Fibroblast of lung (primary cell): ENCODE measurements at regions not wholly inside any gene's neighbourhood (a gene's known extent, or its start where the extent isn't known, plus 50 kb on each side); places are given as distances from the start of the nearest gene placed in this dataset.

ENCODE experiments used
- DNase-seq, 2 donors: peaks; one replicate each; pipeline versions ENCODE4 v3.0.0 to v3.0.0-alpha.2; 2010; ENCODE audit warnings: low read depth in 2 of 2
- H2AFZ ChIP-seq: 2 replicates; pipeline ENCODE4 v1.5.1; 2012; ENCODE audit warnings: low read length, control low read depth, inconsistent platforms
- H3K27ac ChIP-seq: 2 replicates; pipeline ENCODE4 v1.5.1; 2011; ENCODE audit warnings: low read length, control low read depth; ENCODE audit not compliant: insufficient read depth
- H3K27me3 ChIP-seq: 2 replicates; pipeline ENCODE4 v1.5.1; 2011; ENCODE audit warnings: mild to moderate bottlenecking, low read length; ENCODE audit not compliant: control insufficient read depth, insufficient read depth
- H3K36me3 ChIP-seq: 2 replicates; pipeline ENCODE4 v1.5.1; 2011; ENCODE audit warnings: low read length; ENCODE audit not compliant: control insufficient read depth, insufficient read depth
- H3K4me1 ChIP-seq: 2 replicates; pipeline ENCODE4 v1.5.1; 2011; ENCODE audit warnings: low read length; ENCODE audit not compliant: control insufficient read depth, insufficient read depth; ENCODE audit errors: extremely low read depth
- H3K4me2 ChIP-seq: 2 replicates; pipeline ENCODE4 v1.5.1; 2011; ENCODE audit warnings: low read length, control low read depth; ENCODE audit not compliant: insufficient read depth; ENCODE audit errors: extremely low read depth
- H3K4me3 ChIP-seq, 4 experiments: fragments of 200-600 bp in 1 of 4; sonication (generic) in 1 of 4; replicated peaks in 1 of 4; 2 replicates each; pipeline ENCODE4 v1.5.1; 2011 to 2016; ENCODE audit warnings: low read length in 4 of 4, low read depth in 3 of 4, mild to moderate bottlenecking in 3 of 4, control low read depth in 2 of 4, inconsistent platforms in 1 of 4, mixed read lengths in 1 of 4; ENCODE audit not compliant: insufficient read depth in 1 of 4; ENCODE audit errors: control extremely low read depth in 1 of 4
- H3K79me2 ChIP-seq: 2 replicates; pipeline ENCODE4 v1.5.1; 2012; ENCODE audit warnings: mild to moderate bottlenecking, low read length, inconsistent platforms; ENCODE audit not compliant: control insufficient read depth, insufficient read depth
- H3K9ac ChIP-seq: 2 replicates; pipeline ENCODE4 v1.5.1; 2011; ENCODE audit warnings: mild to moderate bottlenecking, low read length, control low read depth; ENCODE audit not compliant: insufficient read depth
- H3K9me3 ChIP-seq: 2 replicates; pipeline ENCODE4 v1.5.1; 2012; ENCODE audit warnings: low read depth, low read length; ENCODE audit not compliant: control insufficient read depth, insufficient read depth
- H4K20me1 ChIP-seq: 2 replicates; pipeline ENCODE4 v1.5.1; 2011; ENCODE audit warnings: low read length; ENCODE audit not compliant: control insufficient read depth, insufficient read depth; ENCODE audit errors: extremely low read depth
- CTCF ChIP-seq, 2 donors: IDR thresholded peaks in 1 of 2; conservative IDR thresholded peaks in 1 of 2; 1 replicate in 1 of 2; 2 replicates in 1 of 2; pipeline ENCODE4 v1.5.1; 2011 to 2012; ENCODE audit warnings: low read length in 2 of 2, control low read depth in 1 of 2, inconsistent platforms in 1 of 2, low read depth in 1 of 2, mild to moderate bottlenecking in 1 of 2
- EZH2 ChIP-seq: IDR thresholded peaks from 2 replicates; pipeline ENCODE4 v1.5.1; 2012; ENCODE audit warnings: low read length, control low read depth, mild to moderate bottlenecking; ENCODE audit errors: missing control alignments

GRCh38 chr2:198326431-198326830 lies 522.0 kb downstream of the PLCL1 start:
- DNase-seq = peak in 1 of 2 donors; percentile 29
- H3K27me3 ChIP-seq = no peaks in the 10 kb centered on the region
- no peak overlapping the region for H3K9ac ChIP-seq
- H3K4me3 ChIP-seq = no peak overlapping the region
- H3K27ac ChIP-seq = no peak overlapping the region
- no peaks in the 10 kb centered on the region for H3K79me2 ChIP-seq
- H3K36me3 ChIP-seq = no peaks in the 10 kb centered on the region
- no peaks in the 10 kb centered on the region for H4K20me1 ChIP-seq
- H3K4me2 ChIP-seq = no peak overlapping the region
- no peaks in the 10 kb centered on the region for H3K9me3 ChIP-seq
- TF ChIP-seq EZH2 = no peak
- TF ChIP-seq CTCF (conservative IDR thresholded peaks at IDR 0.05 in 1 of 2, IDR thresholded peaks at IDR 0.05 in 1 of 2; ENCODE audit: low read depth in 1 of 2, low read length in 2 of 2) = no peak
- H2AFZ ChIP-seq = no peak overlapping the region
- H3K4me1 ChIP-seq = no peaks in the 10 kb centered on the region

- TF ChIP-seq EZH2 = no peak
- TF ChIP-seq CTCF (conservative IDR thresholded peaks at IDR 0.05 in 1 of 2, IDR thresholded peaks at IDR 0.05 in 1 of 2; ENCODE audit: low read depth in 1 of 2, low read length in 2 of 2) = no peak
- Histone ChIP-seq H4K20me1 (no peaks in the 10 kb centered on the region), H3K27ac (no peak overlapping the region), H3K9ac (no peak overlapping the region), H2AFZ (no peak overlapping the region), H3K79me2 (no peaks in the 10 kb centered on the region), H3K27me3 (no peaks in the 10 kb centered on the region), H3K36me3 (no peaks in the 10 kb centered on the region), H3K4me2 (no peak overlapping the region), H3K9me3 (no peaks in the 10 kb centered on the region), H3K4me1 (no peaks in the 10 kb centered on the region), H3K4me3 (no peak overlapping the region)
- peak in 1 of 2 donors; percentile 8 for DNase-seq
These were observed 521.0 kb downstream of the PLCL1 start for GRCh38 chr2:198325359-198325758.

GRCh38 chr2:198324071-198324470 lies 519.7 kb downstream of the PLCL1 start:
- no peaks in the 10 kb centered on the region for H3K79me2 ChIP-seq
- no peak overlapping the region for H3K27ac ChIP-seq
- no peak for DNase-seq
- H3K27me3 ChIP-seq = no peaks in the 10 kb centered on the region
- H3K9me3 ChIP-seq = no peaks in the 10 kb centered on the region
- TF ChIP-seq EZH2 (no peak), CTCF (conservative IDR thresholded peaks at IDR 0.05 in 1 of 2, IDR thresholded peaks at IDR 0.05 in 1 of 2; ENCODE audit: low read depth in 1 of 2, low read length in 2 of 2) (no peak)
- H3K4me1 ChIP-seq = no peaks in the 10 kb centered on the region
- H3K36me3 ChIP-seq = no peaks in the 10 kb centered on the region
- no peak overlapping the region for H3K4me3 ChIP-seq
- no peak overlapping the region for H2AFZ ChIP-seq
- H3K4me2 ChIP-seq = no peak overlapping the region
- H4K20me1 ChIP-seq = no peaks in the 10 kb centered on the region
- H3K9ac ChIP-seq = no peak overlapping the region
